Mucosa of descending colon (tissue), 3 donors: ENCODE measurements at regions not wholly inside any gene's neighbourhood (a gene's known extent, or its start where the extent isn't known, plus 50 kb on each side); places are given as distances from the start of the nearest gene placed in this dataset.

Experiments used
- ATAC-seq: fragments of 200-7000 bp; cut with Tn5 transposase; one replicate; pipeline ENCODE4 v1.9.1; 2020; ENCODE audit warnings: mild to moderate bottlenecking, moderate library complexity
- DNase-seq, 3 donors: peaks; one replicate each; pipeline ENCODE4 v3.0.0-alpha.2; 2020
- H3K36me3 ChIP-seq: fragments of 200-600 bp; one replicate; pipeline ENCODE4 v1.8.0; 2021; ENCODE audit warnings: low read depth, mild to moderate bottlenecking
- H3K4me1 ChIP-seq: fragments of 200-600 bp; one replicate; pipeline ENCODE4 v1.8.0; 2021; ENCODE audit warnings: low read depth, mild to moderate bottlenecking
- H3K4me3 ChIP-seq: fragments of 200-600 bp; one replicate; pipeline ENCODE4 v1.8.0; 2021; ENCODE audit warnings: mild to moderate bottlenecking
- H3K9me3 ChIP-seq: fragments of 200-600 bp; one replicate; pipeline ENCODE4 v1.8.0; 2021; ENCODE audit warnings: mild to moderate bottlenecking
- CTCF ChIP-seq: fragments of 200-600 bp; IDR thresholded peaks from one replicate; pipeline ENCODE4 v1.8.0; 2022; ENCODE audit warnings: antibody characterized with exemption, mild to moderate bottlenecking
- intact Hi-C, 2 donors: fragments of 100-400 bp; cut with DNase I in 1 of 2; cut with micrococcal nuclease in 1 of 2; formaldehyde crosslinking; loops; one replicate each; pipeline versions ENCODE4 v1.11.0 to v1.11.1; 2022; cut with DNase I, micrococcal nuclease
- donor health status: DM: no; HTN: no; CAD: no; lungs with moderate emphysema.
- donor health status: DM: no; HTN: no; CAD: no.
- donor health status: DM: no; HTN: yes; CAD: no.

GRCh38 chr5:10031817-10032216 lies 217.9 kb downstream of the ATPSCKMT start:
- no peaks in the 10 kb centered on the region for H3K36me3 ChIP-seq
- DNase-seq (no peak), ATAC-seq (no peak)
- H3K4me1 ChIP-seq: no peaks in the 10 kb centered on the region
- H3K9me3 ChIP-seq: no peaks in the 10 kb centered on the region
- no peak for TF ChIP-seq CTCF
- no peak overlapping the region for H3K4me3 ChIP-seq
- intact Hi-C loops: no loop called here

GRCh38 chr5:10030219-10030831 lies 219.4 kb downstream of the ATPSCKMT start:
- TF ChIP-seq CTCF: no peak

GRCh38 chr5:10023494-10023893 lies 226.2 kb downstream of the ATPSCKMT start:
- H3K9me3 ChIP-seq: no peaks in the 10 kb centered on the region
- no peak for TF ChIP-seq CTCF
- no peaks in the 10 kb centered on the region for H3K4me1 ChIP-seq
- no peak for DNase-seq
- intact Hi-C loops: no loop called here
- ATAC-seq: no peak
- no peak overlapping the region for H3K4me3 ChIP-seq
- no peaks in the 10 kb centered on the region for H3K36me3 ChIP-seq

More at GRCh38 chr5:10030219-10030831, 219.4 kb downstream of the ATPSCKMT start:
- no peak overlapping the region for H3K4me3 ChIP-seq
- intact Hi-C loops: no loop called here
- H3K4me1 ChIP-seq: no peaks in the 10 kb centered on the region
- no peaks in the 10 kb centered on the region for H3K36me3 ChIP-seq
- no peaks in the 10 kb centered on the region for H3K9me3 ChIP-seq
- peak; percentile 36 for ATAC-seq
- DNase-seq: peak in 1 of 3 donors; percentile 32

DNA sequence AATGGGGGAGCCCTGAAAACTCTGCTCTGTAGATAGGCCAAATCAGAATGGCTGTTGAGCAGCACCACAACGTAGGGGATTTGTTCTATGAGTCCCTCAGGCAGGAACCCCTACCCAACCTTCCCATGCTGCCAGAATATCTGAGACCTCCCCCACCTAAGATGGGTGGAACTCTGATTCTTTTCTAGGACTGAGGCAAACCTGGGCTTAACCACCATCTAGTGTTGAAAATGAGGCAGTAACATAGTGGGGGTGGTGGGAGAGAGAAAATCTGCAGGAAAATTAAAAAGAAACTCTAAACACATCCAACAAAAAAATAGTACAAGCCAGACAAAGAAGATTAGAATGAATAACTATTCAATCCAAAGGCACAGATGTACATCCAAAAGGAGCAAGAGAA lies 228.4 kb downstream of the ATPSCKMT start:
- no peak overlapping the region for H3K4me3 ChIP-seq
- intact Hi-C loops: no loop called here
- DNase-seq (no peak), ATAC-seq (no peak)
- no peaks in the 10 kb centered on the region for H3K4me1 ChIP-seq
- no peaks in the 10 kb centered on the region for H3K9me3 ChIP-seq
- H3K36me3 ChIP-seq: no peaks in the 10 kb centered on the region
- no peak for TF ChIP-seq CTCF

- intact Hi-C loops: no loop called here
- no peak for ATAC-seq
- TF ChIP-seq CTCF: no peak
Measured at GRCh38 chr5:10019236-10019635, 230.5 kb downstream of the ATPSCKMT start.

More at GRCh38 chr5:10019236-10019635, 230.5 kb downstream of the ATPSCKMT start:
- Histone ChIP-seq H3K9me3 (no peaks in the 10 kb centered on the region), H3K4me1 (no peaks in the 10 kb centered on the region), H3K4me3 (no peak overlapping the region), H3K36me3 (no peaks in the 10 kb centered on the region)
- DNase-seq: no peak
